Neural cell (in vitro differentiated cells): ENCODE measurements at regions not wholly inside any gene's neighbourhood (a gene's known extent, or its start where the extent isn't known, plus 50 kb on each side); places are given as distances from the start of the nearest gene placed in this dataset.

Experiments
- H2AFZ ChIP-seq: fragments of 200-600, 300-800 bp; sonication (generic), shearing (Covaris generic); 2 replicates; pipeline ENCODE4 v1.6.0; 2014; ENCODE audit warnings: low read depth, mild to moderate bottlenecking, antibody characterized with exemption, low read length, moderate library complexity
- H3F3A ChIP-seq: fragments of 200-600 bp; shearing (Covaris generic); 2 replicates; pipeline ENCODE4 v1.6.1; 2016; ENCODE audit warnings: mild to moderate bottlenecking, moderate library complexity, mixed read lengths, antibody characterized with exemption, low read length; ENCODE audit not compliant: insufficient read depth, poor library complexity, severe bottlenecking
- H3K27ac ChIP-seq: fragments of 200-600, 300-800 bp; sonication (generic), shearing (Covaris generic); 2 replicates; pipeline ENCODE4 v1.5.1; 2014; ENCODE audit warnings: mild to moderate bottlenecking, low read length, moderate library complexity
- H3K27me3 ChIP-seq: fragments of 300-800, 200-600 bp; sonication (generic), shearing (Covaris generic); 2 replicates; pipeline ENCODE4 v1.6.0; 2014; ENCODE audit warnings: mild to moderate bottlenecking, low read depth, low read length, moderate library complexity; ENCODE audit not compliant: insufficient read depth
- H3K36me3 ChIP-seq: fragments of 300-800, 200-600 bp; sonication (generic), shearing (Covaris generic); 2 replicates; pipeline ENCODE4 v1.5.1; 2014; ENCODE audit warnings: mild to moderate bottlenecking, antibody characterized with exemption, low read length, moderate library complexity; ENCODE audit not compliant: insufficient read depth
- H3K4me2 ChIP-seq: fragments of 300-800, 200-600 bp; sonication (generic), shearing (Covaris generic); 2 replicates; pipeline ENCODE4 v1.6.0; 2014; ENCODE audit warnings: mild to moderate bottlenecking, low read length
- H3K4me3 ChIP-seq: fragments of 300-800, 200-600 bp; sonication (generic), shearing (Covaris generic); 2 replicates; pipeline ENCODE4 v1.5.1; 2014; ENCODE audit warnings: mild to moderate bottlenecking, low read length, moderate library complexity
- H3K79me2 ChIP-seq: fragments of 200-600 bp; shearing (Covaris generic); replicated peaks from 2 replicates; pipeline ENCODE4 v1.6.0; 2014; ENCODE audit warnings: mild to moderate bottlenecking, low read length, moderate library complexity; ENCODE audit not compliant: insufficient read depth
- H3K9ac ChIP-seq: fragments of 300-800, 200-600 bp; sonication (generic), shearing (Covaris generic); 2 replicates; pipeline ENCODE4 v1.6.1; 2016; ENCODE audit warnings: mild to moderate bottlenecking, low read length, mixed read lengths
- H3K9me2 ChIP-seq: fragments of 200-600 bp; shearing (Covaris generic); 2 replicates; pipeline ENCODE4 v1.6.1; 2016; ENCODE audit warnings: mild to moderate bottlenecking, low read length, mixed read lengths; ENCODE audit not compliant: insufficient read depth
- H3K9me3 ChIP-seq: fragments of 200-600, 300-800 bp; sonication (generic), shearing (Covaris generic); 2 replicates; pipeline ENCODE4 v1.6.1; 2016; ENCODE audit warnings: mild to moderate bottlenecking, mixed run types, low read length, moderate library complexity, mixed read lengths
- H4K20me1 ChIP-seq: fragments of 200-600 bp; shearing (Covaris generic); 2 replicates; pipeline ENCODE4 v1.6.1; 2016; ENCODE audit warnings: mild to moderate bottlenecking, mixed run types; ENCODE audit not compliant: insufficient read depth
- EP300 ChIP-seq: fragments of 450-650 bp; conservative IDR thresholded peaks from 2 replicates; pipeline ENCODE4 v1.6.1; 2014; ENCODE audit warnings: antibody characterized with exemption, mild to moderate bottlenecking, moderate library complexity; ENCODE audit not compliant: poor library complexity, severe bottlenecking
- EZH2 ChIP-seq: fragments of 200-600, 300-800 bp; shearing (Covaris generic), sonication (generic); IDR thresholded peaks from 2 replicates; pipeline ENCODE4 v1.6.1; 2014; ENCODE audit warnings: antibody characterized with exemption, low read length, borderline replicate concordance, mild to moderate bottlenecking; ENCODE audit not compliant: insufficient read depth, poor library complexity, severe bottlenecking
- MXI1 ChIP-seq: fragments of 450-650 bp; conservative IDR thresholded peaks from 2 replicates; pipeline ENCODE4 v1.6.1; 2014; ENCODE audit warnings: antibody characterized with exemption, mild to moderate bottlenecking; ENCODE audit not compliant: poor library complexity, severe bottlenecking
- POLR2AphosphoS5 ChIP-seq: IDR thresholded peaks from 2 replicates; pipeline ENCODE4 v1.6.1; 2012
- RAD21 ChIP-seq: fragments of 450-650 bp; conservative IDR thresholded peaks from 2 replicates; pipeline ENCODE4 v1.6.1; 2014; ENCODE audit warnings: antibody characterized with exemption, mild to moderate bottlenecking, moderate library complexity
- SMC3 ChIP-seq: fragments of 450-650 bp; conservative IDR thresholded peaks from 2 replicates; pipeline ENCODE4 v1.6.1; 2014; ENCODE audit warnings: antibody characterized with exemption, mild to moderate bottlenecking, moderate library complexity; ENCODE audit not compliant: poor library complexity
- TAF1 ChIP-seq: IDR thresholded peaks from 2 replicates; pipeline ENCODE4 v1.6.1; 2012; ENCODE audit warnings: low read depth
- TF ChIP-seq, protein P1 (sequence below): fragments of 450-650 bp; IDR thresholded peaks from 2 replicates; pipeline ENCODE4 v1.5.1; 2014; ENCODE audit warnings: antibody characterized with exemption, mild to moderate bottlenecking, moderate library complexity; ENCODE audit not compliant: poor library complexity, severe bottlenecking
- TF ChIP-seq, protein P2 (sequence below): IDR thresholded peaks from 2 replicates; pipeline ENCODE4 v1.6.1; 2012; ENCODE audit warnings: borderline replicate concordance

DNA sequence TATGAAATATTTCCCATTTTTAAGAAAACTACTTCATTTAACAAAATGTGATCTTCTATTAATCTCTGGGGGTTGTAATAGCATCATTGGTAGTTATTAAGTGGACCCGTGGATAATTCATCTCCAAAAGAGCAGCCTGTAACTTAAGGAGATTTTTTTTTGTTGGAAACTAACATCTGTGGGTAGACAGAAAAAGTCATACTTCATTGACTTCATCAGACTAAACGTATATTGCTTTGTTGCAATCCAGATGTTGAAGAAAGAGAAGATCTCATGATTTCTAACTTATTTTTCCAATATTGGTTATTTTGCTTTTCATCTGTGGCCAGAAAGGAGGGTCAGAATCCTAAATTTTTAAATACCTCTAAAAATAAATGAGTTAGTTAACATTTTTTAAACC is 296.5 kb upstream of the MIR17HG start:
- TF ChIP-seq EZH2 (no peak), EP300 (no peak), POLR2AphosphoS5 (no peak), SMC3 (no peak), TAF1 (no peak)
- TF ChIP-seq, protein P1, sequence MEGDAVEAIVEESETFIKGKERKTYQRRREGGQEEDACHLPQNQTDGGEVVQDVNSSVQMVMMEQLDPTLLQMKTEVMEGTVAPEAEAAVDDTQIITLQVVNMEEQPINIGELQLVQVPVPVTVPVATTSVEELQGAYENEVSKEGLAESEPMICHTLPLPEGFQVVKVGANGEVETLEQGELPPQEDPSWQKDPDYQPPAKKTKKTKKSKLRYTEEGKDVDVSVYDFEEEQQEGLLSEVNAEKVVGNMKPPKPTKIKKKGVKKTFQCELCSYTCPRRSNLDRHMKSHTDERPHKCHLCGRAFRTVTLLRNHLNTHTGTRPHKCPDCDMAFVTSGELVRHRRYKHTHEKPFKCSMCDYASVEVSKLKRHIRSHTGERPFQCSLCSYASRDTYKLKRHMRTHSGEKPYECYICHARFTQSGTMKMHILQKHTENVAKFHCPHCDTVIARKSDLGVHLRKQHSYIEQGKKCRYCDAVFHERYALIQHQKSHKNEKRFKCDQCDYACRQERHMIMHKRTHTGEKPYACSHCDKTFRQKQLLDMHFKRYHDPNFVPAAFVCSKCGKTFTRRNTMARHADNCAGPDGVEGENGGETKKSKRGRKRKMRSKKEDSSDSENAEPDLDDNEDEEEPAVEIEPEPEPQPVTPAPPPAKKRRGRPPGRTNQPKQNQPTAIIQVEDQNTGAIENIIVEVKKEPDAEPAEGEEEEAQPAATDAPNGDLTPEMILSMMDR, result no peak
- TF ChIP-seq, protein P2, sequence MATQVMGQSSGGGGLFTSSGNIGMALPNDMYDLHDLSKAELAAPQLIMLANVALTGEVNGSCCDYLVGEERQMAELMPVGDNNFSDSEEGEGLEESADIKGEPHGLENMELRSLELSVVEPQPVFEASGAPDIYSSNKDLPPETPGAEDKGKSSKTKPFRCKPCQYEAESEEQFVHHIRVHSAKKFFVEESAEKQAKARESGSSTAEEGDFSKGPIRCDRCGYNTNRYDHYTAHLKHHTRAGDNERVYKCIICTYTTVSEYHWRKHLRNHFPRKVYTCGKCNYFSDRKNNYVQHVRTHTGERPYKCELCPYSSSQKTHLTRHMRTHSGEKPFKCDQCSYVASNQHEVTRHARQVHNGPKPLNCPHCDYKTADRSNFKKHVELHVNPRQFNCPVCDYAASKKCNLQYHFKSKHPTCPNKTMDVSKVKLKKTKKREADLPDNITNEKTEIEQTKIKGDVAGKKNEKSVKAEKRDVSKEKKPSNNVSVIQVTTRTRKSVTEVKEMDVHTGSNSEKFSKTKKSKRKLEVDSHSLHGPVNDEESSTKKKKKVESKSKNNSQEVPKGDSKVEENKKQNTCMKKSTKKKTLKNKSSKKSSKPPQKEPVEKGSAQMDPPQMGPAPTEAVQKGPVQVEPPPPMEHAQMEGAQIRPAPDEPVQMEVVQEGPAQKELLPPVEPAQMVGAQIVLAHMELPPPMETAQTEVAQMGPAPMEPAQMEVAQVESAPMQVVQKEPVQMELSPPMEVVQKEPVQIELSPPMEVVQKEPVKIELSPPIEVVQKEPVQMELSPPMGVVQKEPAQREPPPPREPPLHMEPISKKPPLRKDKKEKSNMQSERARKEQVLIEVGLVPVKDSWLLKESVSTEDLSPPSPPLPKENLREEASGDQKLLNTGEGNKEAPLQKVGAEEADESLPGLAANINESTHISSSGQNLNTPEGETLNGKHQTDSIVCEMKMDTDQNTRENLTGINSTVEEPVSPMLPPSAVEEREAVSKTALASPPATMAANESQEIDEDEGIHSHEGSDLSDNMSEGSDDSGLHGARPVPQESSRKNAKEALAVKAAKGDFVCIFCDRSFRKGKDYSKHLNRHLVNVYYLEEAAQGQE, result no peak
- no peaks in the 10 kb centered on the region for H4K20me1 ChIP-seq
- no peak overlapping the region for H3K27ac ChIP-seq
- no peak overlapping the region for H3K4me3 ChIP-seq
- no peaks in the 10 kb centered on the region for H3K27me3 ChIP-seq
- no peaks in the 10 kb centered on the region for H3K36me3 ChIP-seq
- H3K9ac ChIP-seq, result no peak overlapping the region
- no peaks in the 10 kb centered on the region for H3K9me2 ChIP-seq
- no peaks in the 10 kb centered on the region for H3K9me3 ChIP-seq
- H2AFZ ChIP-seq, result no peak overlapping the region
- no peak overlapping the region for H3K4me2 ChIP-seq
- no peaks in the 10 kb centered on the region for H3F3A ChIP-seq
- H3K79me2 ChIP-seq, result no peaks in the 10 kb centered on the region

DNA sequence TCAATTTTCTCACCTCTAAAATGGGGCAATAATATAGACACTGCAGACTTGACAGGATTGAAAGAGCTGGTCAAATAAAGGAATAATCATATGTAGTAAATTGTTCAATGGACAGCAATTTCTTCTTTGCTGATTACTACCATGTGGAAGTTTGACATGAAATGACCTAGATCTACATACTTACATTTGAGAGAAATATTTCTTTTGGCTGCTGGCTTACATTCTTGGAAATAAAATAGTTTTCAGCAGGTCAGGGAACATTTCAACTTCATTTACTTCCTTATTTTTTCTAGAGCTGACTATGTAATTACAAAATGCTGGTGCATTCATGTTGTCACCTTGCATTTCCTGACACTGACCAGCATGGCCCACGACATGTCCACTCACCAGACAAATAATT is 294.6 kb upstream of the MIR17HG start:
- Histone ChIP-seq H3K9me3 (no peaks in the 10 kb centered on the region), H3K36me3 (no peaks in the 10 kb centered on the region), H3F3A (no peaks in the 10 kb centered on the region), H3K4me2 (no peak overlapping the region), H3K4me3 (no peak overlapping the region), H3K79me2 (no peaks in the 10 kb centered on the region), H3K27ac (no peak overlapping the region), H3K9me2 (no peaks in the 10 kb centered on the region), H2AFZ (no peak overlapping the region), H3K27me3 (no peaks in the 10 kb centered on the region), H3K9ac (no peak overlapping the region), H4K20me1 (no peaks in the 10 kb centered on the region)
- TF ChIP-seq RAD21 (no peak), POLR2AphosphoS5 (no peak), SMC3 (no peak), EP300 (no peak), EZH2 (no peak), MXI1 (no peak), TAF1 (no peak)
- TF ChIP-seq, protein P1, result no peak
- TF ChIP-seq, protein P2, result no peak
